ENCODE measurements at regions not wholly inside any gene's neighbourhood (a gene's known extent, or its start where the extent isn't known, plus 50 kb on each side); places are given as distances from the start of the nearest gene placed in this dataset.

- DNase-seq = no peak
These were observed 337.0 kb downstream of the CYRIA start for GRCh38 chr2:16328521-16329190.

- DNase-seq = no peak
These were observed 338.3 kb downstream of the CYRIA start for GRCh38 chr2:16327326-16327725.

- DNase-seq = no peak
These were observed 338.8 kb downstream of the CYRIA start for GRCh38 chr2:16326711-16327300.

GRCh38 chr2:16325976-16326510 is 339.6 kb downstream of the CYRIA start:
- DNase-seq = no peak

GRCh38 chr2:16325016-16325975 is 340.3 kb downstream of the CYRIA start:
- no peak for DNase-seq

- no peak for DNase-seq
These were observed 341.1 kb downstream of the CYRIA start for GRCh38 chr2:16324544-16324937.

GRCh38 chr2:16323551-16324543 is 341.8 kb downstream of the CYRIA start:
- no peak for DNase-seq

GRCh38 chr2:16323126-16323520 is 342.5 kb downstream of the CYRIA start:
- no peak for DNase-seq

GRCh38 chr2:16322308-16323125 is 343.1 kb downstream of the CYRIA start:
- DNase-seq = no peak

- no peak for DNase-seq
These were observed 343.8 kb downstream of the CYRIA start for GRCh38 chr2:16321872-16322271.

GRCh38 chr2:16321256-16321655 is 344.4 kb downstream of the CYRIA start:
- DNase-seq = no peak

GRCh38 chr2:16320716-16321115 is 344.9 kb downstream of the CYRIA start:
- peak; percentile 27 for DNase-seq

GRCh38 chr2:16319551-16320121 is 346.0 kb downstream of the CYRIA start:
- DNase-seq = no peak

GRCh38 chr2:16318474-16319195 is 347.0 kb downstream of the CYRIA start:
- DNase-seq = no peak

GRCh38 chr2:16318051-16318450 is 347.6 kb downstream of the CYRIA start:
- no peak for DNase-seq

- DNase-seq = no peak
These were observed 348.3 kb downstream of the CYRIA start for GRCh38 chr2:16317211-16317830.

- DNase-seq = no peak
These were observed 349.0 kb downstream of the CYRIA start for GRCh38 chr2:16316456-16317210.

GRCh38 chr2:16315908-16316307 is 349.7 kb downstream of the CYRIA start:
- DNase-seq = no peak

GRCh38 chr2:16315458-16315835 is 350.2 kb downstream of the CYRIA start:
- DNase-seq = no peak
